ENCODE measurements at regions not wholly inside any gene's neighbourhood (a gene's known extent, or its start where the extent isn't known, plus 50 kb on each side); places are given as distances from the start of the nearest gene placed in this dataset.

DNA sequence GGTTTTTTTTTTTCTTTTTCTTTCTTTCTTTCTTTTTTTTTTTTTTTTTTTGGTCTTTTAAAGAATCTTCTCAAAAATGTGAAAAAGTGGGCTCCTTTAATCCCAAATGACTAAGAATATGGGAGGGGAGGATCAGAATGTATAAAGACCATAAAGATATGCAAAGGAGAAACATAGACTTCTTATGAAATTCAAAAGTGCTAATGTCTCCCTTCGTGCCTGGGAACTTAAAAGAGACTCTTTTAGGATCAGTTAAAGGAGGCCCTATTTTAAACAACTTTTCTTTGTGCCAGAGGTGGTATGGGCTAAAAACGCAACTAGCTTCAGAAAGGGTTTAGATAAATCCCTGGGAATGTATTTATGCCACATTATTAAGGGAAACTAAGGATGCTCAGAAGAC is 54.2 kb upstream of the KAZN start:
- no peaks in the 10 kb centered on the region for H3K36me3 Mint-ChIP-seq (ENCODE audit: low read depth)
- DNase-seq (ENCODE audit: low spot score), result no peak
- no peaks in the 10 kb centered on the region for H3K27me3 Mint-ChIP-seq (ENCODE audit: low read depth)
- no peaks in the 10 kb centered on the region for H3K4me1 Mint-ChIP-seq (ENCODE audit: low read depth)
- no peak overlapping the region for H3K27ac Mint-ChIP-seq
- H3K4me3 Mint-ChIP-seq, result no peak overlapping the region
- no peaks in the 10 kb centered on the region for H3K9me3 Mint-ChIP-seq

DNA sequence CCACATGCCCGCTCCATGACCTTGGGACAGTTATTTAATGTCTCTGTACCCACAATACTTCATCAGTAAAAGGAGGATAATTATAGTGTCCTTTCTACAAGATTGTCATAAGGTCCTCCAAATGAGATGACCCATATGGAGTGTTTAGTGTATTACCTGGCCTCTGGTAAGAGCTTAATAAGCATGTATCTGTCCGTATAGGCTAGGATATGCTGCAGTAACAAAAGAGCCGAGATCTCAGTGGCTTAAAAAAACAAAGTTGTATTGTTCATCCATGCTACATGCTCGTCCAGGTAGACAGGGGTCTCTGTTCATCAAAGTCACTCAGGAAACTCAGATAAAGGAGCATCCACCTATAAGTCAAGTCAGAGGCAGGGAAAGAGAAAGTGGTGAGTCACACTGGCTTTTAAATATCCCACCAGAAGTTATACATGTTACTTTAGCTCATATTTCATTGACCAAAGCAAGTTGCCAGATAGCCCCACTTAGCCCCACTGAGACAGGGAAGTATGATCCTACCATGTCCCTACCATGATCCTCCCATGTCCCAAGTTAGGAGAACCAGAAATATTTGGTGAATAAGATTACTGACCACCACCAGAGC is 53.0 kb upstream of the KAZN start:
- no peaks in the 10 kb centered on the region for H3K36me3 Mint-ChIP-seq (ENCODE audit: low read depth)
- H3K27me3 Mint-ChIP-seq (ENCODE audit: low read depth), result no peaks in the 10 kb centered on the region
- H3K4me3 Mint-ChIP-seq, result no peak overlapping the region
- H3K27ac Mint-ChIP-seq, result no peak overlapping the region
- H3K9me3 Mint-ChIP-seq, result no peaks in the 10 kb centered on the region
- no peaks in the 10 kb centered on the region for H3K4me1 Mint-ChIP-seq (ENCODE audit: low read depth)
- no peak for DNase-seq (ENCODE audit: low spot score)

DNA sequence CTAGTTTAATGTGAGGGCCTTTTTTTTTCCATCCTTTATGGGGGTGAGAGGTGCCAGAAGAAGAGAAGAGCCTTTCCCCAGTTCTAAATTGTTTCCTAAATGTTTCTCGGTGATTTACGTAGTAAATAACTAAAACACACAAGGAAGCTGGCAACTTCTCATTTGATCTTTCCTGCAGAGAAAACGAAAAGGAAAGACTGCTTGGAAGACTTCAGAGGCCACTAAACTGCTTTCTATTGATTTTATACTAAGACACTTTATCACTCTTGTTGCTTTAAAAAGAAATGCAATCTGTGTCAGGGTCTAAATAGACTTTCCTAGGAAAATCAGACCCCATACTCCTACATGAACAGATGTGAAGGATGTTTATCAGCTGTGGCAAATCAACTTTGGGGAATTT is 52.1 kb upstream of the KAZN start:
- no peak overlapping the region for H3K27ac Mint-ChIP-seq
- no peaks in the 10 kb centered on the region for H3K4me1 Mint-ChIP-seq (ENCODE audit: low read depth)
- H3K4me3 Mint-ChIP-seq, result no peak overlapping the region
- no peaks in the 10 kb centered on the region for H3K9me3 Mint-ChIP-seq
- DNase-seq (ENCODE audit: low spot score), result no peak
- H3K27me3 Mint-ChIP-seq (ENCODE audit: low read depth), result no peaks in the 10 kb centered on the region
- H3K36me3 Mint-ChIP-seq (ENCODE audit: low read depth), result no peaks in the 10 kb centered on the region
